Posterior vena cava (tissue), 2 donors: ENCODE measurements at regions not wholly inside any gene's neighbourhood (a gene's known extent, or its start where the extent isn't known, plus 50 kb on each side); places are given as distances from the start of the nearest gene placed in this dataset.

ENCODE experiments used
- DNase-seq: peaks from one replicate; pipeline ENCODE4 v3.0.0-alpha.2; 2020; ENCODE audit warnings: low spot score
- intact Hi-C, 2 donors: fragments of 100-400 bp; cut with DNase I; formaldehyde crosslinking; loops; one replicate each; pipeline versions ENCODE4 v1.14.1 to v1.14.2; 2022 to 2023
- donor health status: DM: yes; HTN: yes; CAD: no.
- donor health status: DM: yes; HTN: yes; CAD: no.

- intact Hi-C loops = no loop called here
- DNase-seq = no peak
These were observed 147.5 kb downstream of the PTPRU start for GRCh38 chr1:29383746-29384371.

GRCh38 chr1:29382851-29383745 lies 146.8 kb downstream of the PTPRU start:
- intact Hi-C loops = no loop called here

GRCh38 chr1:29381426-29381825 lies 145.1 kb downstream of the PTPRU start:
- DNase-seq = no peak
- intact Hi-C loops = no loop called here

More at GRCh38 chr1:29382851-29383745, 146.8 kb downstream of the PTPRU start:
- DNase-seq = no peak

GRCh38 chr1:29380532-29380931 lies 144.2 kb downstream of the PTPRU start:
- intact Hi-C loops = no loop called here
- DNase-seq = no peak

GRCh38 chr1:29379443-29380073 lies 143.2 kb downstream of the PTPRU start:
- DNase-seq = no peak
- intact Hi-C loops = no loop called here
